ENCODE measurements at regions not wholly inside any gene's neighbourhood (a gene's known extent, or its start where the extent isn't known, plus 50 kb on each side); places are given as distances from the start of the nearest gene placed in this dataset.
"Not testable (repeated sequence)": the region's sequence is repeated elsewhere in the genome, so short reads cannot be mapped to it uniquely, and the experiment has no call there.

GRCh38 chr1:105591681-105592080 lies 1464.8 kb upstream of the PRMT6 start:
- no peak overlapping the region for H3K4me3 ChIP-seq (ENCODE audit: low read length)
- H3K27me3 ChIP-seq (ENCODE audit: control insufficient read depth, insufficient read depth, low read length): no peaks in the 10 kb centered on the region
- H3K27ac ChIP-seq (ENCODE audit: low read depth, low read length): no peak overlapping the region
- H3K4me1 ChIP-seq (ENCODE audit: control insufficient read depth, insufficient read depth, low read length): no peaks in the 10 kb centered on the region
- H3K36me3 ChIP-seq (ENCODE audit: control insufficient read depth, insufficient read depth, low read length): no peaks in the 10 kb centered on the region
- H3K9ac ChIP-seq (ENCODE audit: low read length): no peak overlapping the region

GRCh38 chr1:105608713-105609112 lies 1447.8 kb upstream of the PRMT6 start:
- Histone ChIP-seq H3K4me3 (ENCODE audit: low read length) (no peak overlapping the region), H3K36me3 (ENCODE audit: control insufficient read depth, insufficient read depth, low read length) (no peaks in the 10 kb centered on the region), H3K27ac (ENCODE audit: low read depth, low read length) (no peak overlapping the region)

GRCh38 chr1:105626276-105626987 lies 1430.0 kb upstream of the PRMT6 start:
- Histone ChIP-seq H3K36me3 (ENCODE audit: control insufficient read depth, insufficient read depth, low read length) (no peaks in the 10 kb centered on the region), H3K4me1 (ENCODE audit: control insufficient read depth, insufficient read depth, low read length) (no peaks in the 10 kb centered on the region), H3K27ac (ENCODE audit: low read depth, low read length) (no peak overlapping the region), H3K9ac (ENCODE audit: low read length) (no peak overlapping the region), H3K27me3 (ENCODE audit: control insufficient read depth, insufficient read depth, low read length) (no peaks in the 10 kb centered on the region), H3K4me3 (ENCODE audit: low read length) (no peak overlapping the region)

More at GRCh38 chr1:105608713-105609112, 1447.8 kb upstream of the PRMT6 start:
- no peaks in the 10 kb centered on the region for H3K27me3 ChIP-seq (ENCODE audit: control insufficient read depth, insufficient read depth, low read length)
- H3K9ac ChIP-seq (ENCODE audit: low read length): no peak overlapping the region
- no peaks in the 10 kb centered on the region for H3K4me1 ChIP-seq (ENCODE audit: control insufficient read depth, insufficient read depth, low read length)

DNA sequence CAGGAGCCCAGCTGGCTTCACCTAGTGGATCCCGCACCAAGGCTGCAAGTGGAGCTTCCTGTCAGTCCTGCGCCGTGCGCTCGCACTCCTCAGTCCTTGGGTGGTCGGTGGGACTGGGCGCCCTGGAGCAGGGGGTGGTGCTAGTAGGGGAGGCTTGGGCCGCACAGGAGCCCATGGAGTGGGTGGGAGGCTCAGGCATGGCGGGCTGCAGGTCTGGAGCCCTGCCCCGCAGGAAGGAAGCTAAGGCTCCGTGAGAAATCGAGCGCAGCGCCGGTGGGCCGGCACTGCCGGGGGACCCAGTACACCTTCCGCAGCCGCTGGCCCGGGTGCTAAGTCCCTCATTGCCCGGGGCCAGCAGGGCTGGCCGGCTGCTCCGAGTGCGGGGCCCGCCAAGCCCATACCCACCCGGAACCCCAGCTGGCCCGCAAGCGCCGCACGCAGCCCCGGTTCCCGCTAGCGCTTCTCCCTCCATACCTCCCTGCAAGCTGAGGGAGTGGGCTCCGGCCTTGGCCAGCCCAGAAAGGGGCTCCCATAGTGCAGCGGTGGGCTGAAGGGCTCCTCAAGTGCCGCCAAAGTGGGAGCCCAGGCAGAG lies 1425.2 kb upstream of the PRMT6 start:
- not testable (repeated sequence) for H3K27ac ChIP-seq (ENCODE audit: low read depth, low read length); H3K9ac ChIP-seq (ENCODE audit: low read length); H3K4me3 ChIP-seq (ENCODE audit: low read length); H3K4me1 ChIP-seq (ENCODE audit: control insufficient read depth, insufficient read depth, low read length); H3K27me3 ChIP-seq (ENCODE audit: control insufficient read depth, insufficient read depth, low read length); H3K36me3 ChIP-seq (ENCODE audit: control insufficient read depth, insufficient read depth, low read length)

DNA sequence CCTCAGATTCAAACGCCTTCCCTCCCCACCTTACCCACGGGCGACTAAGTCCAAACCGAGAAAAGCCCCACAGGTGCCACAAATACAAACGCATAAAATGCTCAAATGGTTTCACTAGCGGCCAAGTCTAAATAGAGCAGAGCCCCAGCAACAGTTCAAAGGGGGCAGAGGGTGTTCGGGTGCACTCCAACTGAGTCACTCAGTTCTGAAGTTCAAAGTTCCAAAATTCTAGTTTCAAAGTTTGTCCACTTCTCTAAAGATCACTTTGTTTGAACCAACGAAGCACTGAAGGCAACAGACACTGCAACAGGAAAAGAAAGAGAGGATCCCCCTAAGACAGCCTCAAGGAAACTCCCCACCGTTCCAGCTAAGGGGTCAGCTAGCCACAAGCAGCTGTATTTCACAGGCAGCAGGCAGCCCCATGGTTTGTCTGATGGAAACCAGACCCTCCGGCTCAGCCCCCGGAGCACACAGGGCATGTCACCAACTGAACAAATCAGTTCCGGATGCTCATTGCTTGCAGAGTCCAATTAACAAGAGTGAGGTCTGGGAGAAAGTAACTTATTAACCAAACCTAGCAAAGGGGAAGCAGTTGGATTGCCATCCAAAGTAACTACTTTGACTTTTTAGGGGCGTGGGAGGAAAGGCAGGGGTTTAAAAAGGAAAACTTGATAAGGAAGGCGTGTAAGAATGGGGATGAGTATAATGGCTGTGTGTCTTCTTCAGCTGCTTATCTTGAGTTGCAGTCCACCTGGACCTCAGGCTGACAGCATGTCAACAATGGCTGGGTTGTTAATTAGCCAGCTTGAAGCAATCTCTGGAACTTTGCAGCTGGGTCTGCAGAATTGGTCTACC lies 1423.9 kb upstream of the PRMT6 start:
- no peak overlapping the region for H3K9ac ChIP-seq (ENCODE audit: low read length)
- H3K27me3 ChIP-seq (ENCODE audit: control insufficient read depth, insufficient read depth, low read length): no peaks in the 10 kb centered on the region
- H3K27ac ChIP-seq (ENCODE audit: low read depth, low read length): no peak overlapping the region
- H3K36me3 ChIP-seq (ENCODE audit: control insufficient read depth, insufficient read depth, low read length): no peaks in the 10 kb centered on the region
- H3K4me3 ChIP-seq (ENCODE audit: low read length): no peak overlapping the region
- H3K4me1 ChIP-seq (ENCODE audit: control insufficient read depth, insufficient read depth, low read length): no peaks in the 10 kb centered on the region

DNA sequence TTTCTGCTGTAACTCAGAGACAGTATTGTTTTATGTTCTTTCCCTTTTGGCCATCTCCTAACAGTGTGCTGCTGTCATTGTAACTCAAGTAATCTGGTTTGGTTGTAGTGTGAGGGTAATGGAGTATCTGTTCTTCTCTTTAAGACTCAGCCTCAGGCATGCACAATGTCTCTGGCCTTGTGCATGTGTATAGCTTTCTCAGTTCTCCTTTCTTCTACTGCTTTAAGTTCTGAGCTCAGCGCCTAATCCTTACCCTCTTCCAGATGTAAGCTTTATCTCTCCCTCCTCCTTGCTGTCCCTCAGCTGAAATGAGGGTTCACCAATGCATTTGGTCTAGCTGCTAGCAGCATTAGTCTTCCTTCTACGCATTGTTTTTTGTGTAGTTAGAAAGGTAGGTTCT lies 1420.4 kb upstream of the PRMT6 start:
- Histone ChIP-seq H3K36me3 (ENCODE audit: control insufficient read depth, insufficient read depth, low read length) (no peaks in the 10 kb centered on the region), H3K4me3 (ENCODE audit: low read length) (no peak overlapping the region), H3K27me3 (ENCODE audit: control insufficient read depth, insufficient read depth, low read length) (no peaks in the 10 kb centered on the region), H3K4me1 (ENCODE audit: control insufficient read depth, insufficient read depth, low read length) (no peaks in the 10 kb centered on the region), H3K9ac (ENCODE audit: low read length) (no peak overlapping the region), H3K27ac (ENCODE audit: low read depth, low read length) (no peak overlapping the region)

DNA sequence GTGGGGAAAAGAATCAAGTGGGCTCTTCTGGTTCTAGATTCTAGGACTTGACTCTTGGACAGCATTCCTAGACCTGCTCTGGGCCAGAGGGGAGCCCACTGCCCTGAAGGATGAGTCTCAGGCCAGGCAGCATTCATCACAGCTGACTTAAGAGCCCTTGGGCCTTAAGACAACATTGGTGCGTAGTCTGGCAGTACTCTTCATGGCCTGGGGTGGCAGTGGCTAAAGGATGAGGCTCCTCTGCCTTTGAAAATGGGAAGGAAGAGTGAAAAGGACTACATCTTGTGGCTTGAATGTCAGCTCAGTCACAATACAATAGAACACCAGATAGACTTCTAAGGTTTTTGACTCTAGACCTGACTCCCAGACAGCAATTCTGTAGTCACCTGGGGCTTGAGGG lies 1415.1 kb upstream of the PRMT6 start:
- no peak overlapping the region for H3K4me3 ChIP-seq (ENCODE audit: low read length)
- no peaks in the 10 kb centered on the region for H3K4me1 ChIP-seq (ENCODE audit: control insufficient read depth, insufficient read depth, low read length)
- no peaks in the 10 kb centered on the region for H3K36me3 ChIP-seq (ENCODE audit: control insufficient read depth, insufficient read depth, low read length)
- no peak overlapping the region for H3K9ac ChIP-seq (ENCODE audit: low read length)
- no peak overlapping the region for H3K27ac ChIP-seq (ENCODE audit: low read depth, low read length)
- H3K27me3 ChIP-seq (ENCODE audit: control insufficient read depth, insufficient read depth, low read length): no peaks in the 10 kb centered on the region

DNA sequence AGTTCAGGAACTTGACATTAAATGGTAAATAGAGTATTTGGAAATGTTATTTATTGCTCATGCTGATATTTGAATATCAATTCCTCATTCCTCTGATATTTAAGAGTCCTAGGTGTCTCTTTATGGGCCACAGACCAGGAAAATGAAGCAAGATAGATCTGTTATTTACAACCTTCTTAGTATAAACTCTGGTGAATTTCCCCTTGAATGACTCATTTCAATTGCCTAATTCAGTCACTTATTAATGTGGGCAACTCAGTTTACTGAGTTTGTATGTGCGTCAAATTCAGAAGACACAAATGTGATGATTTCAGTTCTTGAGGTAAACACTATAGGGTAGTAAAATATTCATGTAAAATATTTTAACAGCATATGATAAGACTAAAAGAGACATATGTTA lies 1404.4 kb upstream of the PRMT6 start:
- H3K4me1 ChIP-seq (ENCODE audit: control insufficient read depth, insufficient read depth, low read length): no peaks in the 10 kb centered on the region
- no peaks in the 10 kb centered on the region for H3K36me3 ChIP-seq (ENCODE audit: control insufficient read depth, insufficient read depth, low read length)
- no peaks in the 10 kb centered on the region for H3K27me3 ChIP-seq (ENCODE audit: control insufficient read depth, insufficient read depth, low read length)
- no peak overlapping the region for H3K27ac ChIP-seq (ENCODE audit: low read depth, low read length)
- no peak overlapping the region for H3K4me3 ChIP-seq (ENCODE audit: low read length)
- H3K9ac ChIP-seq (ENCODE audit: low read length): no peak overlapping the region

DNA sequence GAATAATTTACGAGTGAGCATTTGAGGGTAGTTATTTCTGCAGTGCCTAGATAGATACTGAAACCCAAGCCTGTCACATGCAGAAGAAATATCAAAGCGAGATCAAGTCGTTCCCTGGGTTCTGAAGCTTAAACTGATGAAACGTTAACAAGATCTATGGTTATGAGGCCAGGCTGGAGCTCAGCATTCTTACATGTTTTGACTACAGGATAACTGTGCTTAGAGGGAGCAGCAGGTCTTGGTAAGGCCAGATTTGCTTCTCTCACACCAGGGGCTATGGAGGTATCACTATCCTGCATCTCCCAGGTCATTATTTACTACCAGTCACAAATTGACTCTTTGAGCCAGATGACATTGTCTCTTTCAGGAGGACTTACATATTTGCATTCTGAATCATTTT lies 1401.4 kb upstream of the PRMT6 start:
- Histone ChIP-seq H3K27ac (ENCODE audit: low read depth, low read length) (no peak overlapping the region), H3K4me1 (ENCODE audit: control insufficient read depth, insufficient read depth, low read length) (no peaks in the 10 kb centered on the region), H3K36me3 (ENCODE audit: control insufficient read depth, insufficient read depth, low read length) (no peaks in the 10 kb centered on the region), H3K27me3 (ENCODE audit: control insufficient read depth, insufficient read depth, low read length) (no peaks in the 10 kb centered on the region), H3K9ac (ENCODE audit: low read length) (no peak overlapping the region), H3K4me3 (ENCODE audit: low read length) (no peak overlapping the region)

GRCh38 chr1:105664495-105664894 lies 1392.0 kb upstream of the PRMT6 start:
- Histone ChIP-seq H3K27ac (ENCODE audit: low read depth, low read length) (no peak overlapping the region), H3K9ac (ENCODE audit: low read length) (no peak overlapping the region), H3K27me3 (ENCODE audit: control insufficient read depth, insufficient read depth, low read length) (no peaks in the 10 kb centered on the region), H3K4me3 (ENCODE audit: low read length) (no peak overlapping the region), H3K4me1 (ENCODE audit: control insufficient read depth, insufficient read depth, low read length) (no peaks in the 10 kb centered on the region), H3K36me3 (ENCODE audit: control insufficient read depth, insufficient read depth, low read length) (no peaks in the 10 kb centered on the region)

DNA sequence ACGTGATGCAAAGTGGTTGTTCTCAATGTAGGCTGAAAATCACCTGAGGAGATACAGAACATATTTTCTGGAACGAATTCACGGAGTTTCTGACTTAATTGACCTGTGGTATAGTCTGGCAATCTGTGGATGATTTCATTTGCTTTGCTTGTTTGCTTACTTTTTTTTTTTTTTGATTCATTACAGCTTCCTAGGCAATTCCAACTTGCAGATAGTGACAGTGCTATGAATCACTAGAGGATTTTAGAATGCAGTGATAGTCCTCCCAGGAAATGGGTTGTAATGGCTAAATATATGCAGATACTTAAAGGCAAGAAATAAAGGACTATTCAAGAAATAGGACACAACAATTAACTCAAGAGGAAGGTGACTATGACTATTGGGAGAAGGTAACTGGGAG lies 1378.1 kb upstream of the PRMT6 start:
- Histone ChIP-seq H3K4me3 (ENCODE audit: low read length) (no peak overlapping the region), H3K27me3 (ENCODE audit: control insufficient read depth, insufficient read depth, low read length) (no peaks in the 10 kb centered on the region), H3K36me3 (ENCODE audit: control insufficient read depth, insufficient read depth, low read length) (no peaks in the 10 kb centered on the region), H3K27ac (ENCODE audit: low read depth, low read length) (no peak overlapping the region), H3K9ac (ENCODE audit: low read length) (no peak overlapping the region), H3K4me1 (ENCODE audit: control insufficient read depth, insufficient read depth, low read length) (no peaks in the 10 kb centered on the region)

GRCh38 chr1:105684714-105685113 lies 1371.8 kb upstream of the PRMT6 start:
- Histone ChIP-seq H3K27ac (ENCODE audit: low read depth, low read length) (no peak overlapping the region), H3K27me3 (ENCODE audit: control insufficient read depth, insufficient read depth, low read length) (no peaks in the 10 kb centered on the region), H3K36me3 (ENCODE audit: control insufficient read depth, insufficient read depth, low read length) (no peaks in the 10 kb centered on the region), H3K4me3 (ENCODE audit: low read length) (no peak overlapping the region), H3K9ac (ENCODE audit: low read length) (no peak overlapping the region), H3K4me1 (ENCODE audit: control insufficient read depth, insufficient read depth, low read length) (no peaks in the 10 kb centered on the region)
